MCF 10A (cell line): ENCODE measurements at regions not wholly inside any gene's neighbourhood (a gene's known extent, or its start where the extent isn't known, plus 50 kb on each side); places are given as distances from the start of the nearest gene placed in this dataset.
A peak's percentile ranks its signal among the peaks of the same experiment; 100 is the strongest.

Experiments
- BruUV-seq: library from RNA; stranded (reverse); fragments of 400-500 nt; replicated peaks from 2 replicates; lab custom pipeline; 2021; lab: Mats Ljungman, UMichigan
- CTCF ChIA-PET: fragments of 300-600 bp; sonication (Branson Sonifier 250); formaldehyde crosslinking; extraction: SDS; loops from one replicate; lab custom pipeline; 2021; ENCODE audit warnings: antibody characterized with exemption, inconsistent platforms; lab: Yijun Ruan, JAX
- POLR2A ChIA-PET: fragments of 300-600, 350-650 bp; sonication (Branson Sonifier 250); formaldehyde crosslinking; extraction: SDS; loops from one replicate; lab custom pipeline; 2020; ENCODE audit warnings: antibody characterized with exemption, inconsistent platforms; lab: Yijun Ruan, JAX
- DNase-seq: peaks from one replicate; pipeline ENCODE4 v3.0.0-alpha.2; 2018; ENCODE audit not compliant: unreplicated experiment
- H3K27ac Mint-ChIP-seq: one replicate; pipeline ENCODE4 v1.8.0; 2022; ENCODE audit warnings: mild to moderate bottlenecking, low read depth, mixed read lengths; ENCODE audit not compliant: unreplicated experiment
- H3K27me3 Mint-ChIP-seq: one replicate; pipeline ENCODE4 v1.8.0; 2022; ENCODE audit warnings: mixed read lengths; ENCODE audit not compliant: insufficient read depth, unreplicated experiment
- H3K36me3 Mint-ChIP-seq: one replicate; pipeline ENCODE4 v1.8.0; 2022; ENCODE audit warnings: mild to moderate bottlenecking, moderate library complexity, mixed read lengths; ENCODE audit not compliant: insufficient read depth, unreplicated experiment
- H3K4me1 Mint-ChIP-seq: one replicate; pipeline ENCODE4 v1.8.0; 2022; ENCODE audit warnings: mixed read lengths; ENCODE audit not compliant: insufficient read depth, unreplicated experiment
- H3K4me3 Mint-ChIP-seq: one replicate; pipeline ENCODE4 v1.8.0; 2022; ENCODE audit warnings: mild to moderate bottlenecking, moderate library complexity, mixed read lengths; ENCODE audit not compliant: unreplicated experiment
- H3K9me3 Mint-ChIP-seq: one replicate; pipeline ENCODE4 v1.8.0; 2022; ENCODE audit warnings: mixed read lengths; ENCODE audit not compliant: unreplicated experiment
- intact Hi-C: fragments of 100-400 bp; cut with micrococcal nuclease; formaldehyde crosslinking; loops from 2 replicates; pipeline ENCODE4 v1.14.1; 2022
- TF ChIP-seq, protein P1 (sequence below): fragments of 200-600 bp; IDR thresholded peaks from one replicate; pipeline ENCODE4 v1.8.0; 2022; ENCODE audit warnings: antibody characterized with exemption, mild to moderate bottlenecking; ENCODE audit not compliant: unreplicated experiment

DNA sequence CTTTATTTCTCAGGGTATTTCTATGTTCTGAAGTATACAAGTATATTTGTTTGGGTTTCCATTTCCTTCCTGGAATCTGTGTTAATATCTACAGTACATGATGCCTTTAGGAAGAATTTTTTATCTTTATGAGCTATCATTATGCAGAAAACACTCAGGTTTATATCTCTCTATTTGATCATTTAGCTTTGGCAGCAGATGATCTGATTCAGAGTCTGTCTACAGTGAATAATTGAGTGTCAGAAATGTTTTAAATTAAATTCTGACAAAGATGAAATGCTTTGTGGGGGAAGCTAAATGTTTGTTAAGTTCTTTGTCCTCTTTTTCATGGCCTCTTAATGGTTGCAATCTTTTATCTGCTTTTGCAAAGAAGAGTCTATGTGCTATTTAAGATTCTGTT lies 2141.0 kb upstream of the ACO1 start:
- no peaks in the 10 kb centered on the region for H3K36me3 Mint-ChIP-seq
- no peak overlapping the region for H3K27ac Mint-ChIP-seq
- TF ChIP-seq, protein P1, sequence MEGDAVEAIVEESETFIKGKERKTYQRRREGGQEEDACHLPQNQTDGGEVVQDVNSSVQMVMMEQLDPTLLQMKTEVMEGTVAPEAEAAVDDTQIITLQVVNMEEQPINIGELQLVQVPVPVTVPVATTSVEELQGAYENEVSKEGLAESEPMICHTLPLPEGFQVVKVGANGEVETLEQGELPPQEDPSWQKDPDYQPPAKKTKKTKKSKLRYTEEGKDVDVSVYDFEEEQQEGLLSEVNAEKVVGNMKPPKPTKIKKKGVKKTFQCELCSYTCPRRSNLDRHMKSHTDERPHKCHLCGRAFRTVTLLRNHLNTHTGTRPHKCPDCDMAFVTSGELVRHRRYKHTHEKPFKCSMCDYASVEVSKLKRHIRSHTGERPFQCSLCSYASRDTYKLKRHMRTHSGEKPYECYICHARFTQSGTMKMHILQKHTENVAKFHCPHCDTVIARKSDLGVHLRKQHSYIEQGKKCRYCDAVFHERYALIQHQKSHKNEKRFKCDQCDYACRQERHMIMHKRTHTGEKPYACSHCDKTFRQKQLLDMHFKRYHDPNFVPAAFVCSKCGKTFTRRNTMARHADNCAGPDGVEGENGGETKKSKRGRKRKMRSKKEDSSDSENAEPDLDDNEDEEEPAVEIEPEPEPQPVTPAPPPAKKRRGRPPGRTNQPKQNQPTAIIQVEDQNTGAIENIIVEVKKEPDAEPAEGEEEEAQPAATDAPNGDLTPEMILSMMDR: no peak
- no TSS peak for BruUV-seq
- intact Hi-C loops: no loop called here
- ChIA-PET POLR2A (interaction anchor here (0.8 kb wide), 1 partner anchor 13 kb away, joined by 3 read pairs; no protein-coding TSS in a partner anchor), CTCF (no interaction called here)
- no peaks in the 10 kb centered on the region for H3K4me1 Mint-ChIP-seq
- H3K4me3 Mint-ChIP-seq: no peak overlapping the region
- H3K9me3 Mint-ChIP-seq: no peaks in the 10 kb centered on the region
- DNase-seq: no peak
- H3K27me3 Mint-ChIP-seq: peaks cover 30% of the 10 kb centered on the region

DNA sequence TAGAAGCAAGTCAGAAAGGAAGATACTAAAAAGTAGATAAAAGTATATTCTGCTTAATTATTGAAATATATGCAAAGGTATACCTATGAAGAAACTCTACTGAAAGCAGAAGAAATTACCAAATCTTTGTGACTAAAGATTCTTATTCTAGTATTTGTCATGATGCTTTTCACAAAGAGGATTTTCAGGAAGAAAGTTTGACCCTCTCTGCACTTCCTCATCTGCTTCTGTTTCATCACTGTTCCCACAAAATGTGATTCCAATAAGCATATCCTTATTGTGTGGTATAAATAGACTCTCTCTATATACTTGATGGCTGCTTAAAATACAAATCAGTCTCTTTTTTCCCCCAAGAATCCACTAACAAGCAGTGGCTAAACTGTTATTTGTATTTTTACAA lies 2139.6 kb upstream of the ACO1 start:
- TF ChIP-seq, protein P1: no peak
- no peak overlapping the region for H3K4me3 Mint-ChIP-seq
- no peak for DNase-seq
- CTCF ChIA-PET: no interaction called here
- H3K27ac Mint-ChIP-seq: no peak overlapping the region
- intact Hi-C loops: no loop called here
- POLR2A ChIA-PET: no interaction called here
- H3K9me3 Mint-ChIP-seq: no peaks in the 10 kb centered on the region
- no peaks in the 10 kb centered on the region for H3K4me1 Mint-ChIP-seq
- no TSS peak for BruUV-seq
- H3K36me3 Mint-ChIP-seq: no peaks in the 10 kb centered on the region
- peaks cover 29% of the 10 kb centered on the region for H3K27me3 Mint-ChIP-seq

DNA sequence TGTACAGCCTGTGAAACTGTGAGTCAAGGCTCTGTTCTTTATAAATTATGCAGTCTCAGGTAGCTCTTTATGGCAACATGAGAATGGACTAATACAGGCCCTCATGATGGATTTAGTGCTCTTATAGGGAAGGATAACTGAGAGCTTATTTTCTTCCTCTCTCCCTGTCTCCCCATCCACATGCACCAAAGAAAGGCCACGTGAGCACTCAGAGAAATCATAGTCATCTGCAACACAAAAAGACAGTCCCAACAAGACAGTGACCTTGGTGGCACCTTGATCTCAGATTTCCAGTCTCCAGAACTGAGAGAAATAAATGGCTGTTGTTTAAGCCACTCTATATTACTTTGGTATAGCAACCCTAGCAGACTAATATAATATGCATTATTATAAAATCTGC lies 2133.6 kb upstream of the ACO1 start:
- Mint-ChIP-seq H3K27ac (no peak overlapping the region), H3K4me3 (no peak overlapping the region), H3K4me1 (no peaks in the 10 kb centered on the region), H3K27me3 (peaks cover 23% of the 10 kb centered on the region), H3K9me3 (no peaks in the 10 kb centered on the region), H3K36me3 (no peaks in the 10 kb centered on the region)
- TF ChIP-seq, protein P1: no peak
- ChIA-PET POLR2A (no interaction called here), CTCF (no interaction called here)
- BruUV-seq: no TSS peak
- intact Hi-C loops: no loop called here
- no peak for DNase-seq

DNA sequence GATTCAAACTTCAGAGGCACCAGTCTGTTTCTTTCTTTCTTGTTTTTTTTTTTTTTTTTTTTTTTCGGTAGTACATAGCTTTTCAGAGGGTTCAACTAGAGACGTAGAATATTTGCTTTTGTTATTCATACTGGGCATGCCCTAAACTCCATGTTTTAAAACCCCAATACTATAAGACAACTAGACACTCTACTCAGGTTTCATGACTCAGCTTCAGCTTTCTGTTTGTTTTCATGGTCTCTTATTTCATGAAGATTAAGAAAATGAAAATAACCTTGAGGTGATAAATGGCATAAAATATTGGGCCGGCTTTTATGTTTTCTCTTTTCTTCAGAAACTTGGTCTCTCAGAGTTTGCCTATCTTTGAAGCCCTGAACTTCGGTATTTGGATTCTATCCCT lies 2126.3 kb upstream of the ACO1 start:
- Mint-ChIP-seq H3K27ac (no peak overlapping the region), H3K4me3 (no peak overlapping the region), H3K27me3 (peaks cover 18% of the 10 kb centered on the region), H3K4me1 (no peaks in the 10 kb centered on the region), H3K36me3 (no peaks in the 10 kb centered on the region), H3K9me3 (peaks cover 7% of the 10 kb centered on the region)
- intact Hi-C loops: no loop called here
- POLR2A ChIA-PET: no interaction called here
- peak; percentile 6 for DNase-seq
- TF ChIP-seq, protein P1: no peak
- CTCF ChIA-PET: interaction anchor here (0.6 kb wide), 1 partner anchor 258 kb away, joined by 3 read pairs; no protein-coding TSS in a partner anchor
- no TSS peak for BruUV-seq
